ES-I3 (cell line): ENCODE measurements at regions not wholly inside any gene's neighbourhood (a gene's known extent, or its start where the extent isn't known, plus 50 kb on each side); places are given as distances from the start of the nearest gene placed in this dataset.

ENCODE experiments used
- H3K36me3 ChIP-seq: 2 replicates; pipeline ENCODE4 v1.6.1; 2013; ENCODE audit warnings: mild to moderate bottlenecking, low read length, control low read depth, moderate library complexity; ENCODE audit not compliant: insufficient read depth
- H3K4me1 ChIP-seq: 2 replicates; pipeline ENCODE4 v1.6.1; 2013; ENCODE audit warnings: mild to moderate bottlenecking, control low read depth, low read length; ENCODE audit not compliant: insufficient read depth
- H3K9ac ChIP-seq: 2 replicates; pipeline ENCODE4 v1.6.1; 2013; ENCODE audit warnings: low read depth, mild to moderate bottlenecking, low read length, moderate library complexity
- H3K9me3 ChIP-seq: 2 replicates; pipeline ENCODE4 v1.6.1; 2013; ENCODE audit warnings: mild to moderate bottlenecking, low read length, moderate library complexity; ENCODE audit not compliant: control insufficient read depth, insufficient read depth

- Histone ChIP-seq H3K9ac (no peak overlapping the region), H3K36me3 (no peaks in the 10 kb centered on the region), H3K4me1 (no peaks in the 10 kb centered on the region), H3K9me3 (no peaks in the 10 kb centered on the region)
Measured at GRCh38 chr1:115492880-115493279, 148.9 kb upstream of the VANGL1 start.

DNA sequence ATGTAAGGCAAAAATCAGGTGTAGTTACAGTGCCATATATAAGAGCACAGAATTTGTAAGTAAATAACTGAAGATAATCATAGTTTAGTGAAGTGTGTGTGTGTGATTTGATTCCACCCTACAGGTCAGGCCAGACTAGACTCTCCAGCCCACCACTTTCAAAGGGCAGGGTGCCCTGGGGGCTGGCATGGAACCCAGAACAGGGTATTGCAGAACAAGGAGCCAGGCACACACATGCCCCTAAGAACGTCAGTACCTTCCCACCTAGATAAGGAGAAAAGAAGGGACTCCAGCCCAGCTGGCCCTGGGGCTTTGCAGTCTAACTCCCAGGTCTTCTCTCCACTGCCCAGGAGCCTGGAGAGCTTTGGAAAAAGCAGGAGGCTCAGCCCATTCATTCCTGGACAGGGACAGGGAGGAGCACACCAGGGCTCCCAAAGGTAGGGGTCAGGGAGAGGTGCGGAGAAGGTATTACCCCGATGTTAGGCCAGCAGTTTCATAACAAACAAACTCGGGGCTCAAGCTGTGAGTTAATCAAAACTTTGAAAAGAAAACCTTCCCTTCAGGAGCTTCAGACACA lies 149.7 kb upstream of the VANGL1 start:
- Histone ChIP-seq H3K36me3 (no peaks in the 10 kb centered on the region), H3K9ac (no peak overlapping the region), H3K4me1 (no peaks in the 10 kb centered on the region), H3K9me3 (no peaks in the 10 kb centered on the region)

GRCh38 chr1:115491298-115492018 lies 150.3 kb upstream of the VANGL1 start:
- Histone ChIP-seq H3K9me3 (no peaks in the 10 kb centered on the region), H3K9ac (no peak overlapping the region), H3K4me1 (no peaks in the 10 kb centered on the region), H3K36me3 (no peaks in the 10 kb centered on the region)

- H3K9me3 ChIP-seq = no peaks in the 10 kb centered on the region
Measured at GRCh38 chr1:115479055-115479482, 141.0 kb upstream of the NGF start.

DNA sequence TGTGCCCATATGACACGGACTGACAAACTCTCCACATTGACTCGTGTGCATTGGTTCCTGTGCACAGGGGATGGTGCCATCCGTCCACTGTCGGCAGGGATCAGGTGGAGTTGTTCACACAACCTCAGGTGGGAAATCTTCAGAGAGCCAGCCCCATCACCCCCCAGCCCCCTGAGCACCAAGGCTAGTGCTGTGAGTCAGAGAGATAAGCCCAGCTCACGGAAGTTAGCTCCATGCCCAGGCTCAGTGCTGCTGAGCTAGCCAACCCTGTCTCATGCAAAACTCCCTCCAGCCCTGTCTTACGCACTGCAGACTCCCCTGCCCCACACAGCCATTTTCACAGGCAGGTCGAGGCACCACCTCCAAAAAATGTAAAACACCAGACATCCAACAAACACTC lies 139.0 kb upstream of the NGF start:
- H3K9me3 ChIP-seq = no peaks in the 10 kb centered on the region
- no peaks in the 10 kb centered on the region for H3K4me1 ChIP-seq
- no peak overlapping the region for H3K9ac ChIP-seq
- no peaks in the 10 kb centered on the region for H3K36me3 ChIP-seq

More at GRCh38 chr1:115479055-115479482, 141.0 kb upstream of the NGF start:
- Histone ChIP-seq H3K9ac (no peak overlapping the region; the same call in 1 of the 2 replicates), H3K36me3 (no peaks in the 10 kb centered on the region), H3K4me1 (no peaks in the 10 kb centered on the region)

DNA sequence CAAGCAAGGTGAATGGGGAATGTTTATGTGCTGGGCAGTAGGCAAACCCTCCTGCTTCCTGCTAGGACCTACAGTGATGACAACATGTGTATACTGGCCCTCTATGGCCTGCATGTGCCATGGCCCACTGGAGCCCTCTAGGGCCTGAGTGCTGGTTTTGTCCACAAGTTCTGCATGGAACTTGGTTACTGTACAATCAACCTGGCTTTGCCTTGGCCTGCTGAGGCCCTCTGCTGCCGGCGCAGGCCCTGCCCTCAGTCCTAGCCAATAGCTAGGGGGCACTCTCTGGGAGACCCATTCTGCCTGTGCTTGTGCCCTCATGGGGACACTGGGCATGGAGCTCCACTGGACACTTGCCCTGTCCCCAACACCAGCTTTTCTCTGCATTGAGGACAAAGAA lies 138.6 kb upstream of the NGF start:
- no peaks in the 10 kb centered on the region for H3K4me1 ChIP-seq
- H3K9ac ChIP-seq = no peak overlapping the region
- no peaks in the 10 kb centered on the region for H3K36me3 ChIP-seq
- H3K9me3 ChIP-seq = no peaks in the 10 kb centered on the region

- Histone ChIP-seq H3K4me1 (no peaks in the 10 kb centered on the region), H3K36me3 (no peaks in the 10 kb centered on the region), H3K9me3 (no peaks in the 10 kb centered on the region), H3K9ac (no peak overlapping the region)
Measured at GRCh38 chr1:115475901-115476300, 137.9 kb upstream of the NGF start.

DNA sequence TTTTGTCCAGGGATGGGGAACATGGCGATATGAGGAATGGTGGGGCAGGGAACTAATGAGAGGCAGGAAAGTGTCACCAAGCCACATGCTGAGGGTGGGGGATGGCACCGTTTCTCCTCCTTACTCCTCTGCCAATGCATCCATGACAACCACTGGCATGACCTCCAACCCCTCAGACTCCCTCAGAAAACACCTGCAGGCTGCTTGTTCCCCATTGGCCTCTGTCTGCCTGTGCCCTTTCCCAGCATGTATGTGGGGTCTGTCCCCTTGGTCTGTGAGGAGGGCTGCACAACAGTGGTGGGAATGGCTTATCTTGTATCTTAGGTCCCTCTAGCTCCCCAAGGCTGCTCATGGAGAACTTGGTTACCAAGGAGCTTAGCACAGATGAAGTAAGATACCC lies 137.2 kb upstream of the NGF start:
- Histone ChIP-seq H3K36me3 (no peaks in the 10 kb centered on the region), H3K9me3 (no peaks in the 10 kb centered on the region), H3K4me1 (peaks cover 2% of the 10 kb centered on the region; the same call in 1 of the 2 replicates), H3K9ac (no peak overlapping the region)

GRCh38 chr1:115473986-115474565 lies 136.0 kb upstream of the NGF start:
- peaks cover 8% of the 10 kb centered on the region; the same call in 1 of the 2 replicates for H3K4me1 ChIP-seq
- H3K9ac ChIP-seq = no peak overlapping the region
- no peaks in the 10 kb centered on the region for H3K9me3 ChIP-seq
- no peaks in the 10 kb centered on the region for H3K36me3 ChIP-seq

GRCh38 chr1:115469703-115470476 lies 131.8 kb upstream of the NGF start:
- Histone ChIP-seq H3K9ac (peak overlapping the region; percentile 19; the same call in 1 of the 2 replicates), H3K4me1 (peaks cover 8% of the 10 kb centered on the region; the same call in 1 of the 2 replicates)

DNA sequence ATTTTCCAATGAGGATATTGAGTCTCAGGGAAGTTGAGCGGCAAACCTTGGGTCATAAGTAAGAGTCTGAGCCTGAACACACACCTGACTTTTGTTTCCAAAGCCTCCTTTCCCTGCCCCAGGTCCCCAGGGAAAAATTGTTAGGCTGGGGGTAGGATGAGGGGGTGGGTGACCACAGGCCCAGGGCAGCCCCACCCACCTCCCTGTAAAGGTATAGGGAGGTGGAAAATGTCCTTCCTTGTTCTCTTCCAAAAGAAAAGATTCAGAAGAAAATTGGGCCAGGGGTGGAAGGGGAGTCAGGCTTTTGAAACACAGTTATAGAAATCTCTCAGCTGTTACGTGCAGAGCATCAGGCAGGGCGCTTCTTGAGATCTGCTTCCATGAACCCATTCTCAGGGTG lies 129.7 kb upstream of the NGF start:
- Histone ChIP-seq H3K9ac (no peak overlapping the region), H3K36me3 (no peaks in the 10 kb centered on the region), H3K4me1 (peaks cover 8% of the 10 kb centered on the region; the same call in 1 of the 2 replicates), H3K9me3 (no peaks in the 10 kb centered on the region)

More at GRCh38 chr1:115469703-115470476, 131.8 kb upstream of the NGF start:
- H3K9me3 ChIP-seq = no peaks in the 10 kb centered on the region
- no peaks in the 10 kb centered on the region for H3K36me3 ChIP-seq

DNA sequence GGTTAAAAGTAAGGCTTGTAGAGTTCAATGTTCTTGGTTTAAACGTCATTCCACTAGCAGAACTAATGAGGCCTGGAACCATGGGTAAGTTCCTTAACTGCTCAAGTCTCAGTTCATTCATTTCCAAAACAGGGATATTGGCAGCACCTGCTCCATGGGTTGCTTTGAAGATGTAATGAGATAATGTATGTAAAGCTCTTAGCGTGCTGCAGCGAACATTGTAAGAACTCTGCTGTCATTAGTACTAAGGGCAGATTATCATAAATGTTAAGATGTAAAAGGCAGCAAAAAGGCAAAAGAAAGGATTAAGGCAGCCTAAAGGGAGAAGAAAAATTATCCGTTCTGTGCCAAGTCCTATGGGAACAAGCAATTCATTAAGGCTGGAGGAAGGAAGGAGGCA lies 129.1 kb upstream of the NGF start:
- Histone ChIP-seq H3K9me3 (no peaks in the 10 kb centered on the region), H3K4me1 (peaks cover 8% of the 10 kb centered on the region; the same call in 1 of the 2 replicates), H3K9ac (no peak overlapping the region), H3K36me3 (no peaks in the 10 kb centered on the region)

DNA sequence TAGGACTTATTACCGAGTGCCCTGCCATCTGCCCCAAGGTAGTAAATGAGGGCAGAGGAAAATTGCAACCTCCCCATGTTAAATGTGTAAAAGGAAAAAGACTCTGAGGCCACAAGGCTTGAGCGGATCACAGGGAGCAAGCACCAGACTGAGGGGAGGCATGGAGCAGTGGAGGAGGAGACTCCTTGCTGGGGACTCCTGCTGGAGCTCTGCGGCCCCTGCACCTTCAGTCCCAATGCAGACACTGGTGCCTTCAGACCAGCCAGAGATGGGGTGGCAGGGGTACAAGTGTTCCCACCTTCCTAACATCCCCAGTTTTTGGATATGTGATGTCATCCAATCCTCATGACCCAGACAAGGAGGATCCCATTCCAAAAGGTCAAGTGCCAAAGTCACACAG lies 128.4 kb upstream of the NGF start:
- Histone ChIP-seq H3K9me3 (no peaks in the 10 kb centered on the region), H3K9ac (no peak overlapping the region), H3K36me3 (no peaks in the 10 kb centered on the region), H3K4me1 (peaks cover 8% of the 10 kb centered on the region; the same call in 1 of the 2 replicates)

DNA sequence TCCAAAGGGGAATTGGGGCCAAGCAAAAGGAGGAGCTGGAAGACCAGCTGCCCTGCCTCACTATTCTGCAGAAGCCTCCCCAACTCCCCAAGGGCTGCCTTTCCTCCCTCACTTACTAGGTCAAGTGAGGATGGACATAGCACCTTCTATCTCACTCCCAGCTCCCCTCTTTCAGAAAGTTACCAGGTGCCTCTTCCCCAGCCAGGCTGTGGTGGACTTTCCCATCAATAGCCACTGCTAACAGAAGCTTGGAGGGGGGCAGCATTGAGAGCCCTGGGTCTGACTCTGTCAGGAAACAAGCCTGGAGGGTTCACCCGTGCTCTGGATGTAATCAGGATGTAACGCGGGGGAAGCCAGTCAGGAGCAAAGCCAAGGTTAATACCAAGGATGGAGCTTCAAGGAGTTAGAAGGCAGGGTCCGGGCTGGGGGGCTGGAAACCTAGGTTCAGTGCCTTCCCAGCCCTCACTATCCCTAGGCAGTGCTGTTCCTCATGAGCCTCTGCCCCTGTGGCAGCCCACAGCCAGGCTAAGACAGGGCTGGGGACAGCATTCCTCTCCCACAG lies 127.8 kb upstream of the NGF start:
- H3K4me1 ChIP-seq = peaks cover 8% of the 10 kb centered on the region; the same call in 1 of the 2 replicates
- H3K36me3 ChIP-seq = no peaks in the 10 kb centered on the region
- H3K9ac ChIP-seq = no peak overlapping the region
- H3K9me3 ChIP-seq = no peaks in the 10 kb centered on the region
